Lower lobe of right lung (tissue), 2 donors: ENCODE measurements at regions not wholly inside any gene's neighbourhood (a gene's known extent, or its start where the extent isn't known, plus 50 kb on each side); places are given as distances from the start of the nearest gene placed in this dataset.
"Not testable (repeated sequence)": the region's sequence is repeated elsewhere in the genome, so short reads cannot be mapped to it uniquely, and the experiment has no call there.

Experiments
- ATAC-seq, 2 donors: fragments of 200-7000 bp; cut with Tn5 transposase; one replicate each; pipeline ENCODE4 v1.9.1; 2020 to 2022; ENCODE audit warnings: mild to moderate bottlenecking in 2 of 2, moderate library complexity in 2 of 2
- DNase-seq: peaks from one replicate; pipeline ENCODE4 v3.0.0-alpha.2; 2020
- H3K27ac ChIP-seq: fragments of 200-600 bp; one replicate; pipeline ENCODE4 v1.8.0; 2022
- H3K27me3 ChIP-seq: fragments of 200-600 bp; one replicate; pipeline ENCODE4 v1.8.0; 2022; ENCODE audit warnings: low read depth
- H3K36me3 ChIP-seq: fragments of 200-600 bp; one replicate; pipeline ENCODE4 v1.8.0; 2022; ENCODE audit warnings: mild to moderate bottlenecking
- H3K4me1 ChIP-seq: fragments of 200-600 bp; one replicate; pipeline ENCODE4 v1.8.0; 2022
- H3K4me3 ChIP-seq: fragments of 200-600 bp; one replicate; pipeline ENCODE4 v1.8.0; 2022; ENCODE audit warnings: mild to moderate bottlenecking
- H3K9me3 ChIP-seq: fragments of 200-600 bp; one replicate; pipeline ENCODE4 v1.8.0; 2022
- CTCF ChIP-seq: fragments of 200-600 bp; IDR thresholded peaks from one replicate; pipeline ENCODE4 v1.8.0; 2022; ENCODE audit warnings: antibody characterized with exemption, mild to moderate bottlenecking
- intact Hi-C: fragments of 100-400 bp; cut with DNase I; formaldehyde crosslinking; loops from one replicate; pipeline ENCODE4 v1.11.0; 2022
- donor health status: DM: no; HTN: yes; CAD: no; lungs with severe emphysema.

GRCh38 chr1:91606546-91607078 is 106.0 kb downstream of the CDC7 start:
- no peaks in the 10 kb centered on the region for H3K4me1 ChIP-seq
- H3K4me3 ChIP-seq, result no peak overlapping the region
- DNase-seq, result no peak
- ATAC-seq, result no peak
- intact Hi-C loops, result no loop called here
- no peaks in the 10 kb centered on the region for H3K36me3 ChIP-seq
- no peaks in the 10 kb centered on the region for H3K9me3 ChIP-seq
- no peaks in the 10 kb centered on the region for H3K27me3 ChIP-seq
- no peak overlapping the region for H3K27ac ChIP-seq
- no peak for TF ChIP-seq CTCF

- intact Hi-C loops, H3K9me3 ChIP-seq, H3K4me1 ChIP-seq, H3K4me3 ChIP-seq, H3K27ac ChIP-seq, H3K27me3 ChIP-seq, H3K36me3 ChIP-seq, ATAC-seq, DNase-seq: not testable (repeated sequence)
Measured at GRCh38 chr1:91607686-91608085, 107.0 kb downstream of the CDC7 start.

- no peaks in the 10 kb centered on the region for H3K4me1 ChIP-seq
- H3K27me3 ChIP-seq, result no peaks in the 10 kb centered on the region
- H3K9me3 ChIP-seq, result no peaks in the 10 kb centered on the region
- DNase-seq (no peak), ATAC-seq (no peak)
- H3K4me3 ChIP-seq, result no peak overlapping the region
- no peaks in the 10 kb centered on the region for H3K36me3 ChIP-seq
- TF ChIP-seq CTCF, result no peak
- H3K27ac ChIP-seq, result no peak overlapping the region
- intact Hi-C loops, result no loop called here
Measured at GRCh38 chr1:91608876-91609275, 108.2 kb downstream of the CDC7 start.

- Histone ChIP-seq H3K27ac (no peak overlapping the region), H3K36me3 (no peaks in the 10 kb centered on the region), H3K4me3 (no peak overlapping the region), H3K27me3 (no peaks in the 10 kb centered on the region), H3K4me1 (no peaks in the 10 kb centered on the region), H3K9me3 (no peaks in the 10 kb centered on the region)
- intact Hi-C loops, result no loop called here
- no peak for DNase-seq
- ATAC-seq, result no peak
- TF ChIP-seq CTCF, result no peak
Measured at GRCh38 chr1:91609551-91609950, 108.9 kb downstream of the CDC7 start.

GRCh38 chr1:91610102-91610501 is 109.5 kb downstream of the CDC7 start:
- no peaks in the 10 kb centered on the region for H3K9me3 ChIP-seq
- H3K4me1 ChIP-seq, result no peaks in the 10 kb centered on the region
- H3K36me3 ChIP-seq, result no peaks in the 10 kb centered on the region
- no peak overlapping the region for H3K27ac ChIP-seq
- intact Hi-C loops, result no loop called here
- no peaks in the 10 kb centered on the region for H3K27me3 ChIP-seq
- ATAC-seq (no peak), DNase-seq (no peak)
- no peak for TF ChIP-seq CTCF
- H3K4me3 ChIP-seq, result no peak overlapping the region

- intact Hi-C loops, result no loop called here
- no peaks in the 10 kb centered on the region for H3K4me1 ChIP-seq
- H3K27me3 ChIP-seq, result no peaks in the 10 kb centered on the region
- no peak for TF ChIP-seq CTCF
- no peak for ATAC-seq
- H3K36me3 ChIP-seq, result no peaks in the 10 kb centered on the region
- no peak for DNase-seq
- H3K27ac ChIP-seq, result no peak overlapping the region
- H3K4me3 ChIP-seq, result no peak overlapping the region
- H3K9me3 ChIP-seq, result no peaks in the 10 kb centered on the region
Measured at GRCh38 chr1:91610789-91611188, 110.1 kb downstream of the CDC7 start.
